ENCODE measurements at regions not wholly inside any gene's neighbourhood (a gene's known extent, or its start where the extent isn't known, plus 50 kb on each side); places are given as distances from the start of the nearest gene placed in this dataset.

DNA sequence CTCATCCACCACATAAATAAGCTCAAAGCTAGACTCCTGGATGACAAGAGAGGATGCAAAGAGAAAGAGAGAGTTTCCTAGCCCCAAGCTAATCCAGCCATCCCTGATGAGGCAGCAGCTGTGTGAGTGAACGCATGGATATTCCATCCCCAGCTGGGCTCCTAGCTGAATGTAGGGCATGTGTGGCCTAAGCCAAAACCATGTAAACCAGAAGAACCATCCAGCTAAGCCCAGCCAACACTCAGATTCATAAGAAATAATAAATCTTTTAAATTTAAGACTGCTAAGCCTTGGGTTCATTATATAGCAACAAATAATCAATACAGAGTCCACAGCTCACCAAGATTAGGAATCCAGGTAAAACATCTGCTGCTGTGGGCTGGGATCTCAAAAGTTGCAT is 94.3 kb downstream of the TNFAIP2 start:
- H3K4me3 ChIP-seq, result no peak overlapping the region
- in situ Hi-C loops (cut with MboI; ENCODE audit: low sequenced_read_pairs in 4 of 4) (no loop called here), intact Hi-C loops (cut with DNase I; ENCODE audit: low total_unique reads) (no loop called here)
- DNase-seq, result no peak
- H3K36me3 ChIP-seq, result no peaks in the 10 kb centered on the region
- H3K27me3 ChIP-seq, result peaks cover 16 to 20% (median 18%) of the 10 kb centered on the region in 3 donors
- peaks cover 0 to 4% of the 10 kb centered on the region in 2 donors for H3K4me1 ChIP-seq
- no peak for ATAC-seq
- H3K27ac ChIP-seq, result no peak overlapping the region
- no peak for TF ChIP-seq POLR2A (IDR thresholded peaks at IDR 0.05)
- TF ChIP-seq, protein P1, sequence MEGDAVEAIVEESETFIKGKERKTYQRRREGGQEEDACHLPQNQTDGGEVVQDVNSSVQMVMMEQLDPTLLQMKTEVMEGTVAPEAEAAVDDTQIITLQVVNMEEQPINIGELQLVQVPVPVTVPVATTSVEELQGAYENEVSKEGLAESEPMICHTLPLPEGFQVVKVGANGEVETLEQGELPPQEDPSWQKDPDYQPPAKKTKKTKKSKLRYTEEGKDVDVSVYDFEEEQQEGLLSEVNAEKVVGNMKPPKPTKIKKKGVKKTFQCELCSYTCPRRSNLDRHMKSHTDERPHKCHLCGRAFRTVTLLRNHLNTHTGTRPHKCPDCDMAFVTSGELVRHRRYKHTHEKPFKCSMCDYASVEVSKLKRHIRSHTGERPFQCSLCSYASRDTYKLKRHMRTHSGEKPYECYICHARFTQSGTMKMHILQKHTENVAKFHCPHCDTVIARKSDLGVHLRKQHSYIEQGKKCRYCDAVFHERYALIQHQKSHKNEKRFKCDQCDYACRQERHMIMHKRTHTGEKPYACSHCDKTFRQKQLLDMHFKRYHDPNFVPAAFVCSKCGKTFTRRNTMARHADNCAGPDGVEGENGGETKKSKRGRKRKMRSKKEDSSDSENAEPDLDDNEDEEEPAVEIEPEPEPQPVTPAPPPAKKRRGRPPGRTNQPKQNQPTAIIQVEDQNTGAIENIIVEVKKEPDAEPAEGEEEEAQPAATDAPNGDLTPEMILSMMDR (IDR thresholded peaks at IDR 0.05 in 4 of 5, conservative IDR thresholded peaks at IDR 0.05 in 1 of 5), result no peak
- H3K9me3 ChIP-seq, result no peaks in the 10 kb centered on the region

DNA sequence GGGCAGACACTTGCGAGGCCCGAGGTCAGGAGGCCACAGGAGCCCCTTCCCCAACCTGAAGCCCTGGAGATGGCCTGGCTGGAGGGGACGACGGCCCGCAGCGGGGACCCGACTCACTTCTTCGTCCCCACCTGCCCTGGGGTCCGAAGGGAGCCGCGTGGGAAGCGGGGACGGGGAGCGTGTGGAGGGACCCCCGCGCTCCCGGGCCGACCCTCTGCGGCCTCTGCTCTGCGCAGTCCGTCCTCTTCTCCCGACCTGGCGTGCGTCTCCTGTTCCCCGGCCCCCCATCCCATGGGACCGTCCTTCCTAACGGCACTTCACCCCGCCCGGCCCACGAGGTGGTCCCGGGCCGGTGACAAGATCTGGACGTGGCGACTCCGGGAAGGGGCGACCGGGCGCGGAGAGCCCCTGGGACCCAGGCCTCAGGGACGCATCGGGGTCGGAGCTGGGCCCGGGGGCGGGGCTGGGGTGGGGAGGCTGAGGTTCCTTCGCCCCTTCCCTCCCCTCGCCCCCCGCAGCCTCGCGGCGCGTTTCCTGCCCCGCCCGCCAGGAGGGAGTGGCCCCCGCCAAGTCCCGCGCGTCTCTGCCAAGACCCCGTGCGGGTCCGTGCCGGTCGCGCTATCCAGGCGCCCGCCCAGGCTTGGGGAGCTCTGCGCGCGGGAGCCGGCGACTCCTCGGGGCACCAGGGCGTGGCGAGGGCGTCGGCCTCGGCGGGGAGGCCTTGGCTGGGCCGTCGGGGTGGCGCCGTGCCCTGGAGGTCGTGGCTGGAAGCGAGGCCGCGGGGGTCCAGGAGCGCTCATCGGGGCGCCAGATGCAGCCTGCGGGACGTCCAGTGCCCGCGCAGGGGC is 97.1 kb downstream of the TNFAIP2 start:
- no peaks in the 10 kb centered on the region for H3K36me3 ChIP-seq
- no peaks in the 10 kb centered on the region for H3K9me3 ChIP-seq
- TF ChIP-seq, protein P1 (IDR thresholded peaks at IDR 0.05 in 4 of 5, conservative IDR thresholded peaks at IDR 0.05 in 1 of 5), result no peak
- no peak for TF ChIP-seq POLR2A (IDR thresholded peaks at IDR 0.05)
- intact Hi-C loops (cut with DNase I; ENCODE audit: low total_unique reads) (no loop called here), in situ Hi-C loops (cut with MboI; ENCODE audit: low sequenced_read_pairs in 4 of 4) (no loop called here)
- no peak overlapping the region for H3K27ac ChIP-seq
- H3K27me3 ChIP-seq, result peaks cover 19 to 25% (median 21%) of the 10 kb centered on the region in 3 donors
- ATAC-seq (no peak), DNase-seq (no peak)
- peak overlapping the region; percentile 25 to 53 (median 42) for H3K4me3 ChIP-seq
- H3K4me1 ChIP-seq, result peaks cover 0 to 4% of the 10 kb centered on the region in 2 donors

DNA sequence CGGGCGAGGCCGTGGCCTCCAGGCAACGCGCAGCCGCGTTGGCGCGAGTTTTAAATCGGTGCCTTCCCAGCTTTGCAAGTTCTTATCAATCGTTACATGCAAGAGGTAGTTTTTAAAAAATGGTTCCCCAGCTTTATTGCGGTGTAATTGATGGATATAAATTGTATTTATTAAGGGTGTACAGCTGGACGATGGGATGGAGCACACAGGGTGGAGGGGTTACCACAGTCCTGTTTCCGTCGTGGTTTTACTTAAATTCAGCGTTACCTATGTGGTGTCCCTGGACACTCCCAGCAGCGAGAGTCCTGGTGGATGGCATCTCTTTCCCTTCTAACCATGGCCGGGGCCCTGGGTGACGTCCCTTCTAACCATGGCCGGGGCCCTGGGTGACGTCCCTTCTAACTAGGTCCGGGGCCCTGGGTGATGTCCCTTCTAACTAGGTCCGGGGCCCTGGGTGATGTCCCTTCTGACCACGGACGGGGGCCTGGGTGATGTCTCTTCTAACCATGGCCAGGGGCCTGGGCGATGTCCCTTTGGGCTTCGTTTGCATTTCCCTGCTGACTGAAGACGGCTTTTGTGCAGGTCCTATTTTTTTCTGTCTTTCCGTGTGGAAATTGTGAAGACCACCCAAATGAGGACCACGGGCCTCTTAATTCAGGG is 97.9 kb downstream of the TNFAIP2 start:
- Histone ChIP-seq H3K27me3 (peaks cover 19 to 32% (median 27%) of the 10 kb centered on the region in 3 donors), H3K4me3 (peak overlapping the region; percentile 25 to 53 (median 42)), H3K4me1 (peaks cover 0 to 4% of the 10 kb centered on the region in 2 donors), H3K36me3 (no peaks in the 10 kb centered on the region), H3K9me3 (no peaks in the 10 kb centered on the region), H3K27ac (no peak overlapping the region)
- TF ChIP-seq, protein P1 (IDR thresholded peaks at IDR 0.05 in 4 of 5, conservative IDR thresholded peaks at IDR 0.05 in 1 of 5), result no peak
- TF ChIP-seq POLR2A (IDR thresholded peaks at IDR 0.05), result no peak
- DNase-seq, result no peak
- intact Hi-C loops (cut with DNase I; ENCODE audit: low total_unique reads), result no loop called here
- ATAC-seq, result no peak
- in situ Hi-C loops (cut with MboI; ENCODE audit: low sequenced_read_pairs in 4 of 4), result no loop called here

DNA sequence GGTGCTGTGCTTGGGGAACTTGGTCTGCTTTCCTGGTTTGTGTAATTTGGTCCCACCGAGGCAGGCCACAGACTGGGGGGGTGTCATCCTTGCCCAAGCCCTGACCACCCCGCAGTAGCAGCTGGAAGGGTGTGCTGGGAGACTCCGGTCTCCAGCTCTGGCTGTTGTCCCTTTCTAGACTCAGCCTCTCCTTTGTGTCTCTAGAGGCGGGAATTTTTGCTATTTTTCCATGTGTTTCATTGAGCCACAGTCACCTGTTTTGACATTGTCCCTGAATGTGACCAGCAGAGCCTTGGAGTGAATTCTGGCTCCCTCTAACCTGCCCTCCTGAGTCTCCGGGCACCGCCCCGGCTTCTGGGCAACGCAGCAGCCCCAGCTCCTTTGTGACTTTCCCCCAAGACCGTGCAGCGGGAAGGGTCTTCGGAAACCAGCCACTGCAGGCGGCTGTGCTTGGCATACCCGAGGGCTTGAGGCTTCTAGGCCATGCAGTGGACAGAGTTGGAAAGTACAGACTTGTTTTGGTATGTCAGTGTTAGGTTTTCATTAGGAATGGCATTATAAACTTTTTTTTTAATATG is 98.6 kb downstream of the TNFAIP2 start:
- H3K9me3 ChIP-seq, result no peaks in the 10 kb centered on the region
- H3K27me3 ChIP-seq, result peaks cover 23 to 32% (median 27%) of the 10 kb centered on the region in 3 donors
- ATAC-seq (no peak), DNase-seq (no peak)
- TF ChIP-seq, protein P1 (IDR thresholded peaks at IDR 0.05 in 4 of 5, conservative IDR thresholded peaks at IDR 0.05 in 1 of 5), result no peak
- TF ChIP-seq POLR2A (IDR thresholded peaks at IDR 0.05), result no peak
- no peak overlapping the region for H3K27ac ChIP-seq
- peaks cover 0 to 4% of the 10 kb centered on the region in 2 donors for H3K4me1 ChIP-seq
- no peaks in the 10 kb centered on the region for H3K36me3 ChIP-seq
- intact Hi-C loops (cut with DNase I; ENCODE audit: low total_unique reads) (no loop called here), in situ Hi-C loops (cut with MboI; ENCODE audit: low sequenced_read_pairs in 4 of 4) (no loop called here)
- no peak overlapping the region for H3K4me3 ChIP-seq
